Gastrocnemius medialis (tissue), 4 donors: ENCODE measurements at regions not wholly inside any gene's neighbourhood (a gene's known extent, or its start where the extent isn't known, plus 50 kb on each side); places are given as distances from the start of the nearest gene placed in this dataset.

Experiments used
- POLR2A ChIP-seq, 2 donors: fragments of 450-650 bp; IDR thresholded peaks; one replicate each; pipeline ENCODE4 v1.6.1; 2017; ENCODE audit warnings: antibody characterized with exemption in 2 of 2, mild to moderate bottlenecking in 2 of 2, moderate library complexity in 2 of 2
- TF ChIP-seq, protein P1 (sequence below), 5 experiments: fragments of 450-650 bp in 3 of 5; fragments of 200-600 bp in 2 of 5; sonication (generic) in 2 of 5; IDR thresholded peaks in 4 of 5; conservative IDR thresholded peaks in 1 of 5; 1 replicate in 4 of 5; 2 replicates in 1 of 5; pipeline ENCODE4 v1.5.1; 2016 to 2019; ENCODE audit warnings: antibody characterized with exemption in 5 of 5, mild to moderate bottlenecking in 3 of 5, moderate library complexity in 3 of 5

DNA sequence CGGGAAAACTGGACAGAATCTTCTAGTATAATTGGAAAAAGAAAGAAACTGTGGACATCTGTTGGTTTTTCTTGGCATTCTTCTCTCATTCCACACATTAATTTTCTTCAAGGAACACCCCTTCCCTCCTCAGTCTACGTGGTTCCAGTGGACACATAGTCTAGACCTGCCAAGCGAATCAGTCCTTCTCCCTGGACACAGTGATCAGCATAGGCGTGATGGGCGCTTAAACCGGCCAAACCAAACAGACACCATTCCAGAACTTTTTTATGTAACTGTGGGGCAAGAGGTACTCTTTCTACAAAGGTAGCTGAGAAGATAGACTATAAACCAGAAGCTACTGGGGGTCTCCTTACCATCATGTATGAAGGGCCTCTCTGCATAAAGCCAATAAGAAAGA, 121.8 kb upstream of the COX10 start:
- no peak for TF ChIP-seq POLR2A (IDR thresholded peaks at IDR 0.05)
- TF ChIP-seq, protein P1, sequence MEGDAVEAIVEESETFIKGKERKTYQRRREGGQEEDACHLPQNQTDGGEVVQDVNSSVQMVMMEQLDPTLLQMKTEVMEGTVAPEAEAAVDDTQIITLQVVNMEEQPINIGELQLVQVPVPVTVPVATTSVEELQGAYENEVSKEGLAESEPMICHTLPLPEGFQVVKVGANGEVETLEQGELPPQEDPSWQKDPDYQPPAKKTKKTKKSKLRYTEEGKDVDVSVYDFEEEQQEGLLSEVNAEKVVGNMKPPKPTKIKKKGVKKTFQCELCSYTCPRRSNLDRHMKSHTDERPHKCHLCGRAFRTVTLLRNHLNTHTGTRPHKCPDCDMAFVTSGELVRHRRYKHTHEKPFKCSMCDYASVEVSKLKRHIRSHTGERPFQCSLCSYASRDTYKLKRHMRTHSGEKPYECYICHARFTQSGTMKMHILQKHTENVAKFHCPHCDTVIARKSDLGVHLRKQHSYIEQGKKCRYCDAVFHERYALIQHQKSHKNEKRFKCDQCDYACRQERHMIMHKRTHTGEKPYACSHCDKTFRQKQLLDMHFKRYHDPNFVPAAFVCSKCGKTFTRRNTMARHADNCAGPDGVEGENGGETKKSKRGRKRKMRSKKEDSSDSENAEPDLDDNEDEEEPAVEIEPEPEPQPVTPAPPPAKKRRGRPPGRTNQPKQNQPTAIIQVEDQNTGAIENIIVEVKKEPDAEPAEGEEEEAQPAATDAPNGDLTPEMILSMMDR (IDR thresholded peaks at IDR 0.05 in 4 of 5, conservative IDR thresholded peaks at IDR 0.05 in 1 of 5): no peak
